ENCODE measurements at regions not wholly inside any gene's neighbourhood (a gene's known extent, or its start where the extent isn't known, plus 50 kb on each side); places are given as distances from the start of the nearest gene placed in this dataset.

- TF ChIP-seq ZNF274 (IDR thresholded peaks at IDR 0.05; ENCODE audit: borderline replicate concordance, extremely low read depth, low read length) (no peak), MAFK (IDR thresholded peaks at IDR 0.05; ENCODE audit: low read depth, low read length) (0 out of 2 replicates have a peak, but pooled peaks have one; percentile 11), CBX8 (IDR thresholded peaks at IDR 0.05; ENCODE audit: borderline replicate concordance, low read depth, low read length) (no peak)
Observed at GRCh38 chr6:67875877-67876383, 759.2 kb upstream of the ADGRB3 start (continued).

Data from H1 (cell line).